MM.1S (cell line): ENCODE measurements at regions not wholly inside any gene's neighbourhood (a gene's known extent, or its start where the extent isn't known, plus 50 kb on each side); places are given as distances from the start of the nearest gene placed in this dataset.

Experiments used
- EZH2 ChIP-seq: fragments of 300-600 bp; sonication (generic); optimal IDR thresholded peaks from 2 replicates; pipeline ENCODE3; 2017; ENCODE audit warnings: low read depth, mild to moderate bottlenecking, antibody characterized with exemption, low read length, mixed read lengths
- TF ChIP-seq, protein P1 (sequence below): fragments of 300-600 bp; sonication (generic); IDR thresholded peaks from 2 replicates; pipeline ENCODE4 v1.5.1; 2016; ENCODE audit warnings: antibody characterized with exemption, low read length, mixed read lengths

DNA sequence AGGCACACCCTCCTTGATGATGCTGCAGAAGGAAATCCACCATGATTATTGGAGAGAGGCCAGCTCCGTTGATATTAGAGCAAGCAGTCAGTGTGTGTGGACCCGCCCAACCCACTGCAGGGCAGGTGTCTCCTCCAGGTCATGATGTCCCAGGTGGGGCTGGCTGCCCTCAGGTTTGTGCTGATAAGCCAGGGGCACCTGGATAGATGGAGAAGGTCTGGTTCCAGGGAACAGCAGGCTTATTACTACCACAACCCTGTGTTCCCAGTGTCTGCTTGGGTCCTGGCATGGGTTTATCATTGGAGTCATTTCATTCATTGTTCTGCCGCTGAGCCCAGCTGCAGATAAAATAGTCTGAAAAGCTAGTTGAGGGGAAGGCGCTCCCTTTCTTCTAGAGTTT, 181.1 kb upstream of the NECTIN1 start:
- TF ChIP-seq, protein P1, sequence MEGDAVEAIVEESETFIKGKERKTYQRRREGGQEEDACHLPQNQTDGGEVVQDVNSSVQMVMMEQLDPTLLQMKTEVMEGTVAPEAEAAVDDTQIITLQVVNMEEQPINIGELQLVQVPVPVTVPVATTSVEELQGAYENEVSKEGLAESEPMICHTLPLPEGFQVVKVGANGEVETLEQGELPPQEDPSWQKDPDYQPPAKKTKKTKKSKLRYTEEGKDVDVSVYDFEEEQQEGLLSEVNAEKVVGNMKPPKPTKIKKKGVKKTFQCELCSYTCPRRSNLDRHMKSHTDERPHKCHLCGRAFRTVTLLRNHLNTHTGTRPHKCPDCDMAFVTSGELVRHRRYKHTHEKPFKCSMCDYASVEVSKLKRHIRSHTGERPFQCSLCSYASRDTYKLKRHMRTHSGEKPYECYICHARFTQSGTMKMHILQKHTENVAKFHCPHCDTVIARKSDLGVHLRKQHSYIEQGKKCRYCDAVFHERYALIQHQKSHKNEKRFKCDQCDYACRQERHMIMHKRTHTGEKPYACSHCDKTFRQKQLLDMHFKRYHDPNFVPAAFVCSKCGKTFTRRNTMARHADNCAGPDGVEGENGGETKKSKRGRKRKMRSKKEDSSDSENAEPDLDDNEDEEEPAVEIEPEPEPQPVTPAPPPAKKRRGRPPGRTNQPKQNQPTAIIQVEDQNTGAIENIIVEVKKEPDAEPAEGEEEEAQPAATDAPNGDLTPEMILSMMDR: no peak
- TF ChIP-seq EZH2: no peak
